B cell (primary cell): ENCODE measurements at regions not wholly inside any gene's neighbourhood (a gene's known extent, or its start where the extent isn't known, plus 50 kb on each side); places are given as distances from the start of the nearest gene placed in this dataset.

Source experiments
- ATAC-seq: fragments of 200-7000 bp; cut with Tn5 transposase; one replicate; pipeline ENCODE4 v1.10.0; 2021; ENCODE audit warnings: low read depth, mild to moderate bottlenecking, moderate number of reproducible peaks, moderate library complexity
- CTCF ChIA-PET: fragments of 350-600 bp; sonication (Branson Sonifier 250); formaldehyde crosslinking; loops from one replicate; lab custom pipeline; 2021; ENCODE audit warnings: antibody characterized with exemption, inconsistent platforms; lab: Charles Lee
- POLR2A ChIA-PET: fragments of 350-600 bp; sonication (Branson Sonifier 250); formaldehyde crosslinking; loops from one replicate; lab custom pipeline; 2021; ENCODE audit warnings: antibody characterized with exemption; lab: Charles Lee
- DNase-seq: peaks from one replicate; pipeline ENCODE4 v3.0.0; 2013
- H2AFZ ChIP-seq: 2 replicates; pipeline ENCODE4 v1.6.1; 2012; ENCODE audit warnings: mild to moderate bottlenecking, low read depth, low read length; ENCODE audit not compliant: insufficient read depth, poor library complexity, severe bottlenecking
- H3K27ac ChIP-seq, 2 donors: 1 replicate in 1 of 2; 2 replicates in 1 of 2; pipeline ENCODE4 v1.5.1; 2012 to 2013; ENCODE audit warnings: low read length in 2 of 2, mild to moderate bottlenecking in 2 of 2, moderate library complexity in 1 of 2
- H3K27me3 ChIP-seq, 4 experiments: fragments of 200-600 bp in 1 of 4; sonication (generic) in 1 of 4; replicated peaks in 1 of 4; 1 replicate in 2 of 4; 2 replicates in 2 of 4; pipeline versions ENCODE4 v1.6.1 to v1.7.0; 2013 to 2016; ENCODE audit warnings: low read length in 3 of 4, mild to moderate bottlenecking in 2 of 4, mixed read lengths in 1 of 4, moderate library complexity in 1 of 4; ENCODE audit not compliant: insufficient read depth in 4 of 4, control insufficient read depth in 3 of 4; ENCODE audit errors: control extremely low read depth in 1 of 4
- H3K36me3 ChIP-seq, 2 experiments: replicated peaks in 1 of 2; 1 replicate in 1 of 2; 2 replicates in 1 of 2; pipeline versions ENCODE4 v1.6.1 to v1.7.1; 2013; ENCODE audit warnings: low read length in 1 of 2; ENCODE audit not compliant: insufficient read depth in 2 of 2, control insufficient read depth in 1 of 2; ENCODE audit errors: control extremely low read depth in 1 of 2, extremely low read depth in 1 of 2
- H3K4me1 ChIP-seq, 2 donors: fragments of 200-600 bp in 1 of 2; sonication (generic) in 1 of 2; 1 replicate in 1 of 2; 2 replicates in 1 of 2; pipeline versions ENCODE4 v1.5.1 to v1.6.1; 2013 to 2017; ENCODE audit warnings: low read length in 2 of 2; ENCODE audit not compliant: control insufficient read depth in 2 of 2, insufficient read depth in 2 of 2
- H3K4me2 ChIP-seq: replicated peaks from 2 replicates; pipeline ENCODE3; 2012; ENCODE audit warnings: mild to moderate bottlenecking, low read depth, low read length; ENCODE audit not compliant: poor library complexity, severe bottlenecking
- H3K4me3 ChIP-seq, 5 experiments: fragments of 200-600 bp in 1 of 5; sonication (generic) in 1 of 5; 1 replicate in 3 of 5; 2 replicates in 2 of 5; pipeline versions ENCODE4 v1.5.1 to v1.7.0; 2011 to 2016; ENCODE audit warnings: low read length in 4 of 5, mild to moderate bottlenecking in 4 of 5, low read depth in 2 of 5, control low read depth in 1 of 5, moderate library complexity in 1 of 5; ENCODE audit not compliant: insufficient read depth in 1 of 5; ENCODE audit errors: control extremely low read depth in 1 of 5, extremely low read depth in 1 of 5
- H3K79me2 ChIP-seq: fragments of 200-600 bp; sonication (generic); one replicate; pipeline ENCODE4 v1.6.0; 2016; ENCODE audit warnings: low read length; ENCODE audit not compliant: control insufficient read depth, insufficient read depth
- H3K9ac ChIP-seq: fragments of 200-600 bp; sonication (generic); 2 replicates; pipeline ENCODE4 v1.6.1; 2017; ENCODE audit warnings: mild to moderate bottlenecking, low read length, moderate library complexity
- H3K9me3 ChIP-seq, 3 donors: one replicate each; pipeline versions ENCODE4 v1.6.1 to v1.7.1; 2013; ENCODE audit warnings: low read length in 2 of 3; ENCODE audit not compliant: control insufficient read depth in 2 of 3, insufficient read depth in 1 of 3; ENCODE audit errors: control extremely low read depth in 1 of 3
- H4K20me1 ChIP-seq: 2 replicates; pipeline ENCODE4 v1.6.0; 2012; ENCODE audit warnings: mild to moderate bottlenecking, low read length; ENCODE audit not compliant: insufficient read depth, control insufficient read depth, poor library complexity, severe bottlenecking
- H3K27ac Mint-ChIP-seq: one replicate; pipeline ENCODE4 v1.8.0; 2021; ENCODE audit warnings: mixed read lengths
- H3K27me3 Mint-ChIP-seq: one replicate; pipeline ENCODE4 v1.8.0; 2021; ENCODE audit warnings: mixed read lengths
- H3K4me1 Mint-ChIP-seq: one replicate; pipeline ENCODE4 v1.8.0; 2021; ENCODE audit warnings: mixed read lengths
- H3K4me3 Mint-ChIP-seq: one replicate; pipeline ENCODE4 v1.8.0; 2021; ENCODE audit warnings: mixed read lengths
- H3K9me3 Mint-ChIP-seq: one replicate; pipeline ENCODE4 v1.8.0; 2022; ENCODE audit warnings: mixed read lengths; ENCODE audit not compliant: insufficient read depth
- CTCF ChIP-seq: fragments of 200-600 bp; IDR thresholded peaks from one replicate; pipeline ENCODE4 v1.8.0; 2022; ENCODE audit warnings: antibody characterized with exemption, mild to moderate bottlenecking
- EZH2 ChIP-seq: IDR thresholded peaks from 2 replicates; pipeline ENCODE4 v1.6.1; 2012; ENCODE audit warnings: borderline replicate concordance, low read depth, mild to moderate bottlenecking, moderate library complexity, low read length; ENCODE audit not compliant: insufficient read depth, poor library complexity, severe bottlenecking
- WGBS: methylation state at CpG from one replicate; pipeline ENCODE4 v1.1.5; 2013; ENCODE audit warnings: missing lambda C conversion rate; ENCODE audit not compliant: insufficient coverage; 5-methylcytosine and 5-hydroxymethylcytosine counted together
- intact Hi-C: fragments of 100-400 bp; cut with micrococcal nuclease; formaldehyde crosslinking; loops from one replicate; pipeline ENCODE4 v1.10.0; 2022

GRCh38 chr5:158387499-158387898 is 528.6 kb upstream of the CLINT1 start:
- ChIA-PET POLR2A (no interaction called here), CTCF (interaction anchor here (0.8 kb wide), 1 partner anchor 211 kb away, joined by 3 read pairs; no protein-coding TSS in a partner anchor)
- no CpG with 5 or more reads among the region's 1 CpG for WGBS
- Mint-ChIP-seq H3K27me3 (no peaks in the 10 kb centered on the region), H3K27ac (no peak overlapping the region), H3K9me3 (peaks cover 17% of the 10 kb centered on the region), H3K4me1 (peaks cover 15% of the 10 kb centered on the region), H3K4me3 (no peak overlapping the region)
- no peaks in the 10 kb centered on the region for H3K36me3 ChIP-seq
- ATAC-seq (no peak), DNase-seq (no peak)
- H4K20me1 ChIP-seq, result no peaks in the 10 kb centered on the region
- TF ChIP-seq CTCF (no peak), EZH2 (no peak)
- H3K9ac ChIP-seq, result no peak overlapping the region
- no peak overlapping the region for H3K4me3 ChIP-seq
- no peaks in the 10 kb centered on the region for H3K27me3 ChIP-seq
- intact Hi-C loops, result no loop called here
- H3K79me2 ChIP-seq, result no peaks in the 10 kb centered on the region
- H3K4me2 ChIP-seq, result no peak overlapping the region
- peaks cover 0 to 9% (median 4%) of the 10 kb centered on the region in 3 donors for H3K9me3 ChIP-seq
- no peak overlapping the region for H2AFZ ChIP-seq
- no peak overlapping the region for H3K27ac ChIP-seq
- peaks cover 9 to 10% of the 10 kb centered on the region in 2 donors for H3K4me1 ChIP-seq

GRCh38 chr5:158385982-158386381 is 527.0 kb upstream of the CLINT1 start:
- no peak overlapping the region for H3K4me2 ChIP-seq
- H3K27me3 ChIP-seq, result no peaks in the 10 kb centered on the region
- ChIA-PET POLR2A (no interaction called here), CTCF (no interaction called here)
- TF ChIP-seq EZH2, result no peak
- TF ChIP-seq CTCF, result no peak
- peaks cover 9 to 10% of the 10 kb centered on the region in 2 donors for H3K4me1 ChIP-seq
- no peak overlapping the region for H3K4me3 ChIP-seq
- no peak for DNase-seq
- H4K20me1 ChIP-seq, result no peaks in the 10 kb centered on the region
- no peak overlapping the region for H3K27ac Mint-ChIP-seq
- intact Hi-C loops, result no loop called here
- peaks cover 13% of the 10 kb centered on the region for H3K4me1 Mint-ChIP-seq
- no peaks in the 10 kb centered on the region for H3K27me3 Mint-ChIP-seq
- ATAC-seq, result no peak
- H3K9me3 ChIP-seq, result peaks cover 0 to 9% (median 4%) of the 10 kb centered on the region in 3 donors
- H3K9ac ChIP-seq, result no peak overlapping the region
- H2AFZ ChIP-seq, result no peak overlapping the region
- no peaks in the 10 kb centered on the region for H3K36me3 ChIP-seq
- H3K79me2 ChIP-seq, result no peaks in the 10 kb centered on the region
- H3K9me3 Mint-ChIP-seq, result peaks cover 17% of the 10 kb centered on the region
- no peak overlapping the region for H3K27ac ChIP-seq
- WGBS, result no CpG with 5 or more reads among the region's 3 CpGs
- no peak overlapping the region for H3K4me3 Mint-ChIP-seq
